OCI-LY7 (cell line): ENCODE measurements at regions not wholly inside any gene's neighbourhood (a gene's known extent, or its start where the extent isn't known, plus 50 kb on each side); places are given as distances from the start of the nearest gene placed in this dataset.

ENCODE experiments used
- EZH2phosphoT487 ChIP-seq: fragments of 200-600 bp; sonication (generic); IDR thresholded peaks from 2 replicates; pipeline ENCODE4 v1.6.1; 2018; ENCODE audit warnings: low read depth, borderline replicate concordance, mild to moderate bottlenecking, mixed run types, antibody characterized with exemption, low read length, moderate library complexity, mixed read lengths
- TF ChIP-seq, protein P1 (sequence below): fragments of 200-600 bp; sonication (generic); conservative IDR thresholded peaks from 2 replicates; pipeline ENCODE4 v1.5.1; 2014; ENCODE audit warnings: mild to moderate bottlenecking, antibody characterized with exemption, low read length, moderate library complexity, mixed read lengths

DNA sequence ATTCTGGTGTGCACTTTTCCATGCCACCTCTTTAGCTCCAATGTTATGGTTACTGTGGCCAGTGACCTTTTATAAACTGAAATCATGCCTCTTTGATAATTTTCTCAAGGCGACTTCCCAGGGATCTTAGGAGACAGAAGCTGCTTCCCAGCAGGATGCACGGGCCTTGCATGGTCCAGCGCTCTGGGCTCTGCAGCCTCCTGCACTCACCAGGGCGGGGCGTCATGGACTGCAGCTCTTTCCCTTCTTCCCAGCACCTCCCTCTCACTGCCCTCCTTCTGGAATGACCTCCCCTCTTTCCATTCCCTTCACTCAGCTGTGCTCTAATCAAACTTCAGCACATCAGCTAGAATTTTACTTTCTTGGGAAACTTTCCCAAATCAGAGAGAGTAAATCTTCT lies 318.3 kb downstream of the IRS2 start:
- TF ChIP-seq, protein P1, sequence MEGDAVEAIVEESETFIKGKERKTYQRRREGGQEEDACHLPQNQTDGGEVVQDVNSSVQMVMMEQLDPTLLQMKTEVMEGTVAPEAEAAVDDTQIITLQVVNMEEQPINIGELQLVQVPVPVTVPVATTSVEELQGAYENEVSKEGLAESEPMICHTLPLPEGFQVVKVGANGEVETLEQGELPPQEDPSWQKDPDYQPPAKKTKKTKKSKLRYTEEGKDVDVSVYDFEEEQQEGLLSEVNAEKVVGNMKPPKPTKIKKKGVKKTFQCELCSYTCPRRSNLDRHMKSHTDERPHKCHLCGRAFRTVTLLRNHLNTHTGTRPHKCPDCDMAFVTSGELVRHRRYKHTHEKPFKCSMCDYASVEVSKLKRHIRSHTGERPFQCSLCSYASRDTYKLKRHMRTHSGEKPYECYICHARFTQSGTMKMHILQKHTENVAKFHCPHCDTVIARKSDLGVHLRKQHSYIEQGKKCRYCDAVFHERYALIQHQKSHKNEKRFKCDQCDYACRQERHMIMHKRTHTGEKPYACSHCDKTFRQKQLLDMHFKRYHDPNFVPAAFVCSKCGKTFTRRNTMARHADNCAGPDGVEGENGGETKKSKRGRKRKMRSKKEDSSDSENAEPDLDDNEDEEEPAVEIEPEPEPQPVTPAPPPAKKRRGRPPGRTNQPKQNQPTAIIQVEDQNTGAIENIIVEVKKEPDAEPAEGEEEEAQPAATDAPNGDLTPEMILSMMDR: no peak
- TF ChIP-seq EZH2phosphoT487: no peak
